Esophagus squamous epithelium (tissue), 5 donors: ENCODE measurements at regions not wholly inside any gene's neighbourhood (a gene's known extent, or its start where the extent isn't known, plus 50 kb on each side); places are given as distances from the start of the nearest gene placed in this dataset.

Source experiments
- DNase-seq: peaks from one replicate; lab custom pipeline; 2025; lab: John Stamatoyannopoulos, UW
- H3K27ac ChIP-seq, 4 donors: fragments of 200-600 bp; sonication (generic); one replicate each; pipeline ENCODE4 v1.5.1; 2016 to 2019; ENCODE audit warnings: mild to moderate bottlenecking in 1 of 4
- H3K27me3 ChIP-seq, 4 donors: fragments of 200-600 bp; sonication (generic); 1 replicate in 3 of 4; 2 replicates in 1 of 4; pipeline versions ENCODE4 v1.5.1 to v1.6.0; 2017 to 2021; ENCODE audit warnings: antibody characterized with exemption in 1 of 4
- H3K36me3 ChIP-seq, 3 donors: fragments of 200-600 bp; sonication (generic); one replicate each; pipeline ENCODE4 v1.5.1; 2016 to 2019
- H3K4me1 ChIP-seq, 3 donors: fragments of 200-600 bp; sonication (generic); one replicate each; pipeline ENCODE4 v1.5.1; 2017 to 2019
- H3K4me3 ChIP-seq, 4 donors: fragments of 200-600 bp; sonication (generic); 1 replicate in 3 of 4; 2 replicates in 1 of 4; pipeline ENCODE4 v1.5.1; 2016 to 2019; ENCODE audit warnings: mild to moderate bottlenecking in 2 of 4, moderate library complexity in 1 of 4
- H3K9me3 ChIP-seq, 3 donors: fragments of 200-600 bp; sonication (generic); one replicate each; pipeline ENCODE4 v1.5.1; 2016 to 2019
- POLR2A ChIP-seq, 4 donors: fragments of 450-650 bp; IDR thresholded peaks; one replicate each; pipeline ENCODE4 v1.6.1; 2017; ENCODE audit warnings: antibody characterized with exemption in 4 of 4, mild to moderate bottlenecking in 4 of 4, moderate library complexity in 3 of 4
- WGBS, 2 donors: methylation state at CpG; one replicate each; pipeline ENCODE4 v1.1.5; 2018; 5-methylcytosine and 5-hydroxymethylcytosine counted together
- intact Hi-C: fragments of 100-400 bp; cut with DNase I; formaldehyde crosslinking; loops from one replicate; pipeline ENCODE4 v1.15.0; 2022
- TF ChIP-seq, protein P1 (sequence below), 6 experiments: fragments of 450-650 bp in 4 of 6; fragments of 200-600 bp in 2 of 6; sonication (generic) in 2 of 6; IDR thresholded peaks; one replicate each; pipeline ENCODE4 v1.5.1; 2016 to 2019; ENCODE audit warnings: antibody characterized with exemption in 6 of 6, mild to moderate bottlenecking in 4 of 6, moderate library complexity in 4 of 6
- donor health status: DM: yes; HTN: yes; CAD: no.

DNA sequence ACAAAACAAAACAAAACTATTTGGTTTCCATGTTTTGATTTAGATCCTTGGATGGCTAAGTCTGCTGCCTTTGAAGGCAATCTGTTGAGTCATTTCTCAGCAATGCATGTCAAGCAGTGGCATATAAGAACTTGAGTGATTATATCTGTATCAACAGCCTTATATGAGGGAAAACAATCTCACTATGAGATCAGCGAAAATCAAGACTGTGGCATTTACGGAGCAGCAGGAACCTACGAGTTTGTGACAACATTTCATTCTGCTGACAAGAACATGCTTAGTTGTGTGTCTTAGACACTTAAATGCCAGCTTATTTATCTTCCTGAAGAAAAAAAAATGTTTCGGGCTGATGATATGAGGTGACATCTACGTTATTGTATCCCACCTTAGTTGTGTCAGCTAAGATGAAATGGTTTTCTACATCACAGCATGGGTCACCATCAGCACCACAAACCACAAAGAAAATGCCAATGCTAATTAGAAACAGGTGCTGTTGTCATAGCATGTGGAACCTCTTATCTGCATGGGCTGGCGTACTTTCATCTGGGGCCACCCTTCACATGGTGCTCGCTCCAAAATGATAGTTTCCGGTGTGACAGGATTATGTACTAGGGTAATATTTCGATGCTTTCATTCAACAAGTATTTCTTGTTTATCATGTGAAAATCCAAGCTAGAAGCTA is 1085.5 kb downstream of the SORCS1 start:
- intact Hi-C loops, result no loop called here
- no peak for DNase-seq
- Histone ChIP-seq H3K4me3 (no peak overlapping the region), H3K9me3 (no peaks in the 10 kb centered on the region), H3K4me1 (no peaks in the 10 kb centered on the region), H3K36me3 (no peaks in the 10 kb centered on the region), H3K27ac (no peak overlapping the region), H3K27me3 (no peaks in the 10 kb centered on the region)
- TF ChIP-seq POLR2A (IDR thresholded peaks at IDR 0.05), result no peak
- TF ChIP-seq, protein P1, sequence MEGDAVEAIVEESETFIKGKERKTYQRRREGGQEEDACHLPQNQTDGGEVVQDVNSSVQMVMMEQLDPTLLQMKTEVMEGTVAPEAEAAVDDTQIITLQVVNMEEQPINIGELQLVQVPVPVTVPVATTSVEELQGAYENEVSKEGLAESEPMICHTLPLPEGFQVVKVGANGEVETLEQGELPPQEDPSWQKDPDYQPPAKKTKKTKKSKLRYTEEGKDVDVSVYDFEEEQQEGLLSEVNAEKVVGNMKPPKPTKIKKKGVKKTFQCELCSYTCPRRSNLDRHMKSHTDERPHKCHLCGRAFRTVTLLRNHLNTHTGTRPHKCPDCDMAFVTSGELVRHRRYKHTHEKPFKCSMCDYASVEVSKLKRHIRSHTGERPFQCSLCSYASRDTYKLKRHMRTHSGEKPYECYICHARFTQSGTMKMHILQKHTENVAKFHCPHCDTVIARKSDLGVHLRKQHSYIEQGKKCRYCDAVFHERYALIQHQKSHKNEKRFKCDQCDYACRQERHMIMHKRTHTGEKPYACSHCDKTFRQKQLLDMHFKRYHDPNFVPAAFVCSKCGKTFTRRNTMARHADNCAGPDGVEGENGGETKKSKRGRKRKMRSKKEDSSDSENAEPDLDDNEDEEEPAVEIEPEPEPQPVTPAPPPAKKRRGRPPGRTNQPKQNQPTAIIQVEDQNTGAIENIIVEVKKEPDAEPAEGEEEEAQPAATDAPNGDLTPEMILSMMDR (IDR thresholded peaks at IDR 0.05), result no peak
- WGBS, 2 donors, result 53 to 54% methylated on average over 9 of the region's 9 CpGs

DNA sequence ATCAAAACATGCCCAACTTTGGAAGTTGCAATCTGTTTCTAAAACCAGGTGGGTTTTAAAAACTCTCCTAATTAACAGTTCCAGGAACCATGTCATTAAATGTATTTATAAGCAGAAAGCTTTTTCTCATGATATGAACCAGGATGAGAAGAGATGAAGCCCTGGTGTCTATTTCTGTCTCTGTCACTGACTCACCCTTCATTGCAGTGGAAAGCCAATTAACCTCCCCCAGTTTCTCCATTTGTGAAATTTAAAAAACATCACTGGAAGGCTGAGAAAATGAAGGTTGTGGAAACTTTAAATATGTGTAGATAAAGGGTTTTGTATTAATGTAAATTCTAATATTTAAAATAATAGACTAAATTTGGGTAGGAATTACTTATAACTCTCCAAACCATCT is 1088.0 kb downstream of the SORCS1 start:
- intact Hi-C loops, result no loop called here
- no peak for TF ChIP-seq POLR2A (IDR thresholded peaks at IDR 0.05)
- TF ChIP-seq, protein P1 (IDR thresholded peaks at IDR 0.05), result no peak
- Histone ChIP-seq H3K4me3 (no peak overlapping the region), H3K27me3 (no peaks in the 10 kb centered on the region), H3K9me3 (peaks cover 0 to 3% (median 0%) of the 10 kb centered on the region in 3 donors), H3K36me3 (no peaks in the 10 kb centered on the region), H3K27ac (no peak overlapping the region), H3K4me1 (no peaks in the 10 kb centered on the region)
- no peak for DNase-seq

DNA sequence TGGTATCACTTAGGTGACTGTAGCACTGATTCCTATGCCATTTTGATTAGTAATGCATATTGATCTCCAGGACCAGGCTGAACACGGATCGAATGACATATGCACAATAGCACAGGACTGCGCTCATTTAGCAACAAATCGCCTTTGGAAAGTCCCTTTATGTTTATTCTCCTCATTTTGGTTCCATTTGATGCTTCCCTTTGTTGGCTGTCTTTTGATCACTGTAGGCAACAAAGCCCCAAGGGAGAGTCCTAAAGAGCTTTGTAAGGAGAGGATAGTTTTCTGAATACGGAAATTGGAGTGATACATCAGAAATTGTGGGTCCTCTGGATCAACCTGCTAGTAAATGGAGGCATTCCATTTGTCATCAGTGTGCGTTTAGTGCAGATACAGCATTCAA is 1111.4 kb downstream of the SORCS1 start:
- Histone ChIP-seq H3K36me3 (no peaks in the 10 kb centered on the region), H3K27me3 (no peaks in the 10 kb centered on the region), H3K4me1 (no peaks in the 10 kb centered on the region), H3K4me3 (no peak overlapping the region), H3K9me3 (no peaks in the 10 kb centered on the region), H3K27ac (no peak overlapping the region)
- TF ChIP-seq, protein P1 (IDR thresholded peaks at IDR 0.05), result no peak
- TF ChIP-seq POLR2A (IDR thresholded peaks at IDR 0.05), result no peak
- no peak for DNase-seq
- intact Hi-C loops, result no loop called here
- 73 to 74% methylated on average over 6 of the region's 6 CpGs for WGBS, 2 donors

DNA sequence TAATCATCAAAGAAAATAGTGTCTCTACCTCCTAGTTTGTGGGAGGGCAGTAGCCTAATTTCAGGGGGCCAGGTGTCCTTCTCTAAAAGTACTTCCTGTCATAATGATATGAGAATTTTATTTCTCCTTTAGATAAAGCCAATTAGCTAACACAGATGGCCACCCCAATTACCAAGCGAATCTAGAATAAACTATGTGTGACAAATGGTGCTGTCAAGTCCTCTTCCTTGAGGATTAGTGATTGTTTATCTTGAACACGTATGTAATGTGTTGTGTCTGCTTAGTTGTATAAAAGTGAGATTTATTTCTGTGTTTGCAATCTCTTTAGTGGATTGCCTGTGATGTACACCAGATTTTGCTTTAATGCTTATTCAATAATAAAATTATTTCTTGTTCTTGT is 1120.0 kb downstream of the SORCS1 start:
- WGBS, 2 donors, result 3 to 9% methylated on average over 2 of the region's 2 CpGs
- Histone ChIP-seq H3K27ac (no peak overlapping the region), H3K27me3 (no peaks in the 10 kb centered on the region), H3K36me3 (no peaks in the 10 kb centered on the region), H3K4me3 (no peak overlapping the region), H3K4me1 (no peaks in the 10 kb centered on the region), H3K9me3 (no peaks in the 10 kb centered on the region)
- intact Hi-C loops, result no loop called here
- DNase-seq, result no peak
- TF ChIP-seq, protein P1 (IDR thresholded peaks at IDR 0.05), result no peak
- no peak for TF ChIP-seq POLR2A (IDR thresholded peaks at IDR 0.05)

DNA sequence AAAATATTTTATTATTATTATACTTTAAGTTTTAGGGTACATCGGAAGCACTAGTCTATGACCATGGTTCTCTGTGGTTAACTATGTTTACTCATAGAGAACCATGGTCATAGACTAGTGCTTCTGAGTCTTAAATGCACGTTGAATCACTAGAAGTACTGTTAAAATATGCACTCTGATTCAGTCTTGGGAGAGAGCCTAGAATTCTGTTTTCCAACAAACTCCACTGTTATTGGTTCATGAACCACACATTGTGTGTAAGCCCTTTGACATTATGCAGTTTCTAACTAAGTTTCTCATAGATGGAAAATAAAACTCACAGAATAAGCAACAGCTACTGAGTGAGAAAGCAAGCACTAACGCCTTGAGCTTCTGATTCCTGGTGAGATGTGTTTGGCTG is 1120.6 kb downstream of the SORCS1 start:
- H3K4me1 ChIP-seq, result no peaks in the 10 kb centered on the region
- H3K36me3 ChIP-seq, result no peaks in the 10 kb centered on the region
- H3K9me3 ChIP-seq, result no peaks in the 10 kb centered on the region
- DNase-seq, result no peak
- no peak overlapping the region for H3K27ac ChIP-seq
- TF ChIP-seq, protein P1 (IDR thresholded peaks at IDR 0.05), result no peak
- no peak for TF ChIP-seq POLR2A (IDR thresholded peaks at IDR 0.05)
- intact Hi-C loops, result no loop called here
- no peaks in the 10 kb centered on the region for H3K27me3 ChIP-seq
- H3K4me3 ChIP-seq, result no peak overlapping the region
- 36 to 38% methylated on average over 3 of the region's 3 CpGs for WGBS, 2 donors
